COLO829 (cell line): ENCODE measurements at regions not wholly inside any gene's neighbourhood (a gene's known extent, or its start where the extent isn't known, plus 50 kb on each side); places are given as distances from the start of the nearest gene placed in this dataset.
"Not testable (repeated sequence)": the region's sequence is repeated elsewhere in the genome, so short reads cannot be mapped to it uniquely, and the experiment has no call there.

Experiments used
- DNase-seq: peaks from one replicate; pipeline ENCODE4 v3.0.0; 2012; ENCODE audit warnings: low spot score

GRCh38 chr12:89880690-89881350 lies 172.2 kb upstream of the ATP2B1 start:
- DNase-seq, result no peak

- DNase-seq, result no peak
These were observed 171.1 kb upstream of the ATP2B1 start for GRCh38 chr12:89879766-89880165.

DNA sequence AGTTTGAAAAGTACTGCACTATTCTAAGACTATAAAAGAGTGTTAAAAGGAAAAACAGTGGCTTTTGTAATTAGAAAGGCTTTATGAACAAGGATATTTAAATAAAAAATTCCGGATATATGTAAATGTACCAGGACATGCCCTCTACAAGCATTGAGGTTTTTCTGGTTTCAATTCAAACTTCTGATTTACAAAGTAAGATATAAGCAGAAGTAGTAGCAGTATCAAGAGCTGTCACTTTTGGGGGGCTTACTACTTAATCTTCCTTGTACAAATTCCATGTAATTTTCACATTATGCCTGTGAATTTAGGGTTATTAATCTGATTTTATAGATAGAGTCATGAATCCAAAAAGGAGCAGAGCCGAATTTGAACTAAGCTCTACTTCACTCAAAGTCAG lies 170.3 kb upstream of the ATP2B1 start:
- no peak for DNase-seq

- no peak for DNase-seq
These were observed 169.7 kb upstream of the ATP2B1 start for GRCh38 chr12:89878327-89878726.

GRCh38 chr12:89877671-89878070 lies 169.0 kb upstream of the ATP2B1 start:
- DNase-seq, result no peak

DNA sequence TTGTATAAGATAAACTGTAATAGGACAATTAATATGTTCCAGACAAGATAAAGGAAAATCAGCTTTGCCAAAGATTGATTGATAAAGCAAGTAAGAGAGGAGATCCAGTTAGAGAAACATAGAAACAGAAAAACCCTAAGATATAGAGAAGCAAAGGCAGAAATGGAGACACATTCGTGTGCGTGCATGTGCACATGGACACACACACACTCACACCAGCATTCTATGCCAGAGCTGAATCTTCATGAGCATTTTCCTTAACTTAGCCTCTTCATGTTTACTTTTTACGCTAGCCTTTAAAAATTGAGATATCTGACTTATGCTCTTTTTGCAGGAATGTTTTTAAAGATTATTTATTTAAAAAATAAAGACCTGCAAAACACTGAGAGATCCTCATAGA lies 168.5 kb upstream of the ATP2B1 start:
- DNase-seq, result no peak

- DNase-seq, result no peak
These were observed 167.2 kb upstream of the ATP2B1 start for GRCh38 chr12:89875809-89876208.

GRCh38 chr12:89875225-89875624 lies 166.6 kb upstream of the ATP2B1 start:
- DNase-seq, result no peak

DNA sequence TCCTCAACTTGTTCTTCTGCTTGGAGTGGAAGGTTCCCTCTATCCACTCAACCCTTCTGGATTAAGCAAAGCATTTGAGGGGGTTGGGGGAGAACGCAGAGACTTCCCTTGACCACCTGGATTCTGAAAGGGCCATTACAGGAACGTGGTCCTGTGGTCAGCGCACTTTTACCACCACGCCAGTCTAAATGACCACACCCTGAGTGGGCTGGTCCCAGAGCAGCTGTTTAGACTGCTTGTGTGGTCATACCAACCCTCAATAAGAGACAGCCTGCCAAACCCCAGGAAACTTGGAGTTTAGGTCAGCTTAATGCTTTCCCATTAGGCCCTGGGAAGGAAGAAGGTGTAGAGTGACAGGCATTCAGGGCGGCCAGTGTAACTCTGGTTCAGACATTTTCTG lies 165.5 kb upstream of the ATP2B1 start:
- no peak for DNase-seq

DNA sequence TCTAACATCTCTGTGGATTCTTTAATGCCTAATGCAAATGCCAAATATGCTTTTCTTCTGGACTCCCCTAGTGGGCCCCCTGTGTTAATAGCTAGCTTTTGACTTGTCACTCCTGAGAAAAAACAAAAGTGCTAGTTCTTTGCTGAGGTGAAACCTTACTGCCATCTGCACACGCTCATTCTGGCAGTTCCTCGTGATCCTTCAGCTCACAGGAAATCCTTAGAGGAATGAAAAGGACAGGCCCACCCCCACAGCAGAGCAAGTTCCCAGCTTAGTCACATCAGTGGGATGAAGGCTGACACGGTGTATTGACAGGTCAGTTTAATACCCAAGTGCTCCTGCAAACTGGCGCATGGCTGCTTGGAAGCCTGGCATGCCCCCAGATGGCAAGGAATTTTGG lies 165.1 kb upstream of the ATP2B1 start:
- DNase-seq, result peak; percentile 28

GRCh38 chr12:89872922-89873630 lies 164.4 kb upstream of the ATP2B1 start:
- no peak for DNase-seq

- DNase-seq, result no peak
These were observed 162.0 kb upstream of the ATP2B1 start for GRCh38 chr12:89870413-89871184.

DNA sequence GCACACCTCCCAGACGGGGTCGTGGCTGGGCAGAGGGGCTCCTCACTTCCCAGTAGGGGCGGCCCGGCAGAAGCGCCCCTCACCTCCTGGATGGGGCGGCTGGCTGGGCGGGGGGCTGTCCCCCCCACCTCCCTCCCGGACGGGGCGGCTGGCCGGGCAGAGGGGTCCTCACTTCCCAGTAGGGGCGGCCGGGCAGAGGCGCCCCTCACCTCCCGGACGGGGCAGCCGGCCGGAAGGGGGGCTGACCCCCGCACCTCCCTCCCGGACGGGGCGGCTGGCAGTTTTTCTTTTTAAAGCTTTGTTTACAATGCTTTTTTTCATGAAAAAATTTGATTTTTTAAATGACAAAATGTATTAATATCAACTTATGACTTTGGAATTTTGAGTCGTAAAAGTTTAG lies 159.0 kb upstream of the ATP2B1 start:
- not testable (repeated sequence) for DNase-seq

- no peak for DNase-seq
These were observed 155.8 kb upstream of the ATP2B1 start for GRCh38 chr12:89864411-89864810.

- DNase-seq, result no peak
These were observed 155.3 kb upstream of the ATP2B1 start for GRCh38 chr12:89863968-89864367.

DNA sequence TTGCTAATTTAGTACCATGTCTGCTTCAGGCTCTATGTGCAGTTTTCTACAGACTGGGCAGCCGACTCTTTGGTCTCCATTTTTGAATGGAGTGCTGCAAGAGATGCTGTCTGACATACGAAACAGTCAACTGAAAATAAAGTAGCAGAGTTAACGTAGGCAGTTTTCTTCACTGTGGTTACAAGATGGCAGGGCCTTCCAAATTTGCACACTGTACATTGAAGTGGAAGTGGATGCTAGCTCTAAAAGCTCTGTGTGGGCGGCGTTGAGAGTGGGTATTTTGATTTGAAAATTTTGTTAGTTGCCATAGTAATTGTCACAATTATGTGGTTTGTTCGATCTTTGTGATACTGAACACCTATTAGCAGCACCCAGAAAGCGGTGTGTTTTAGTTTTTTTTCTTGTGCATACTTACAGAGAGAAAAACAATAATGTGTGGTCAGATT lies 154.9 kb upstream of the ATP2B1 start:
- no peak for DNase-seq

GRCh38 chr12:89862511-89863445 lies 154.1 kb upstream of the ATP2B1 start:
- DNase-seq, result no peak

DNA sequence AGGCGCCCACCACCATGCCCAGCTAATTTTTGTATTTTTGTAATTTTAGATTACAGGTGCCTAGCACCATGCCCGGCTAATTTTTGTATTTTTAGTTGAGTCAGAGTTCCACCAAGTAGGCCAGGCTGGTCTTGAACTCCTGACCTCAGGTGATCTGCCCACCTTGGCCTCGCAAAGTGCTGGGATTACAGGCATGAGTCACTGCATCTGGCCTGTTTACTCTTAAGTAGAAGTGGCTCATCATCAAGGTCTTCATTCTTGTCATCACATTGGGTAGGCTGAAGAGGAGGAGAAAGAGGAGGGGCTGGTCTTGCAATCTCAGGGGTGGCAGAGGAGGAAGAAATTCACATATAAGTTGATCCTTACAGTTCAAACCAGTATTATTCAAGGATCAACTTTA lies 152.4 kb upstream of the ATP2B1 start:
- no peak for DNase-seq

DNA sequence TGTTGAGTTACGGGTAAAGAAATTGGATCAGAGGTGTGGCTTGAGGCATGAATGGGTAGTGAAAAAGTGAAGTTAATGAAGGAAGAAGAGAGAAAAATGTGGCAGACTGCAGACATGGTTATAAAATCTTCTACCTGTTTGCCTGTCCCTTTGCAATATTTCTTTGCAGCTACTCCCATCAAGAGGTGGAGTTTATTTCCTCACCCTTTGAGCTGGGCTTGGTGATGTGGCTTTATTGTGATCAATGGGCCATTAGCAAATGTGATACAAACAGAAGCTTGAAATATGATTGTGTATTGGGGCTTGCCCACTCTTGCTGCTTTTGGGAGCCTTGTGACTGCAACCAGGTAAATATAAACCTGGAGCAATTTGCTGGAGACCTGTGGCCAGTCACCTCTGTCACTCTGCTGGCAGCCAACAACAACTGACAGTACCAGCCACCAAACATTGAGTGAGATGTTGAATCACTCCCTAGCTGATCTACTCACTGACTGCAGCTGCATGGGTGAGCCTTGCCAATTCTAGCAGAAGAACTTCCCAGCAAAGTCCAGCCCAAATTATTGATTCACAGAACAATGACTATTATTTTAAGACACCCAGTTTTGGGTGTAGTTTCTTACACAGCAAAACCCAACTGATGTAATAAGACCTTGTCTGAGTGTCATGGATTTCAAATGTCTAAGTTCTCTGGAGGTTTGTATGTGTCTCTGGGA lies 151.0 kb upstream of the ATP2B1 start:
- no peak for DNase-seq

DNA sequence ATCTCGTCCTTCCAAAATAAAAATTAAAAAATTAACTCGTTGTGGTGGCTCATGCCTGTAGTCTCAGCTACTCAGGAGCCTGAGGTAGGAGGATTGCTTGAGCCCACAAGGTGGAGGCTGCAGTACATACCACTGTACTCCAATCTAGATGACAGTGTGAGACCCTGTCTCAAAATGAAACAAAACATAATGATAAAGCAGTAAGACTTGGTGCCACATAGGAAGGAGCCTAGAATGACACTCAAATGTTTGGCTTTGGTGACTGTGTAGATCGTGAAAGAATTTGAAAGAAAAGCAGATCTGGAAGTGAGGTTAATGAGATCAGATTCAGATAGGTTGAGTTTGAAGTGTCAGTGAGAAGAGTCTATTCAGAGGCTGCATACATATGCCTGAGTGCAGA lies 150.1 kb upstream of the ATP2B1 start:
- DNase-seq, result no peak

- no peak for DNase-seq
These were observed 149.1 kb upstream of the ATP2B1 start for GRCh38 chr12:89857652-89858274.
